ENCODE measurements at regions not wholly inside any gene's neighbourhood (a gene's known extent, or its start where the extent isn't known, plus 50 kb on each side); places are given as distances from the start of the nearest gene placed in this dataset.

DNA sequence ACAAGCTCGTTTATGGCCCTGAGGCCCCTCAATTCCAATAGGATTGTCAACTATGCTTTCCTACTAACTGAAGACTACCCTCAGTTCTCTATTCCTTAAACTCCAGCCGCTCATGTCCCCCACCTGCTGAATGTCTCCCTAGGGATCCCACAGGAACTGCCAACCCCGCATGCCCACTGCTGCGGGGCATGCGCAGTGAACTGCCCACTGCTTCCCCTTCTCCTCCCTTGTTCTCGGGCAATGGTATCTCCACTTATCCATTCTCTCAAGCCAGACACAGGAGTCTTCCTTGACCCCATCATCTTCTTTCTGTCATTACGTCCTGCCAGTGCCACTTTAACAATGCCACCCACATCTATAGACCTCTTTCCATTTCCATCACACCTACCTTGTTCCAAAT lies 90.0 kb downstream of the FGF18 start:
- DNase-seq (ENCODE audit: low read depth), result no peak
- TF ChIP-seq, protein P1, sequence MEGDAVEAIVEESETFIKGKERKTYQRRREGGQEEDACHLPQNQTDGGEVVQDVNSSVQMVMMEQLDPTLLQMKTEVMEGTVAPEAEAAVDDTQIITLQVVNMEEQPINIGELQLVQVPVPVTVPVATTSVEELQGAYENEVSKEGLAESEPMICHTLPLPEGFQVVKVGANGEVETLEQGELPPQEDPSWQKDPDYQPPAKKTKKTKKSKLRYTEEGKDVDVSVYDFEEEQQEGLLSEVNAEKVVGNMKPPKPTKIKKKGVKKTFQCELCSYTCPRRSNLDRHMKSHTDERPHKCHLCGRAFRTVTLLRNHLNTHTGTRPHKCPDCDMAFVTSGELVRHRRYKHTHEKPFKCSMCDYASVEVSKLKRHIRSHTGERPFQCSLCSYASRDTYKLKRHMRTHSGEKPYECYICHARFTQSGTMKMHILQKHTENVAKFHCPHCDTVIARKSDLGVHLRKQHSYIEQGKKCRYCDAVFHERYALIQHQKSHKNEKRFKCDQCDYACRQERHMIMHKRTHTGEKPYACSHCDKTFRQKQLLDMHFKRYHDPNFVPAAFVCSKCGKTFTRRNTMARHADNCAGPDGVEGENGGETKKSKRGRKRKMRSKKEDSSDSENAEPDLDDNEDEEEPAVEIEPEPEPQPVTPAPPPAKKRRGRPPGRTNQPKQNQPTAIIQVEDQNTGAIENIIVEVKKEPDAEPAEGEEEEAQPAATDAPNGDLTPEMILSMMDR (IDR thresholded peaks at IDR 0.05; ENCODE audit: insufficient read depth, low read length), result no peak
- no peak overlapping the region for H3K4me3 ChIP-seq (ENCODE audit: low read depth, low read length)

DNA sequence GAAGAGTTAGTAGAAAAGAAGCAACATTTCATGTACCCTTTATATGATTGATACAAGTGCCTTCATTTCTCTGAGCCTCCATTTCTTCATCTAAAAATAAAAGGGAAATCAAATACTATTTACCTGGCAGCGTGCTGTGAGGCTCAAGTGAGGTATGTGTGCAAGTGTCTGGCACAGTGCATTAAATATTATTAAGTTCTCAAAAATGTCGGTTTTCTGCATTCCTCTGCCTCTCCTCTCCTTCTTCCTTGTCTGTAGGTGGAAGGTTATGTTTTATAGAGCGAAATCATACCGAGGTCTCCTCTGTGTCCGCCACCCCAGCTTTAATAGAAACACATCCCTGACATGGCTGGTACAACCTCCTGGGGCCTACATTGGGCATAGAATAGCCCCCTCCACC lies 93.0 kb downstream of the FGF18 start:
- H3K4me3 ChIP-seq (ENCODE audit: low read depth, low read length), result no peak overlapping the region
- TF ChIP-seq, protein P1 (IDR thresholded peaks at IDR 0.05; ENCODE audit: insufficient read depth, low read length), result no peak
- no peak for DNase-seq (ENCODE audit: low read depth)

DNA sequence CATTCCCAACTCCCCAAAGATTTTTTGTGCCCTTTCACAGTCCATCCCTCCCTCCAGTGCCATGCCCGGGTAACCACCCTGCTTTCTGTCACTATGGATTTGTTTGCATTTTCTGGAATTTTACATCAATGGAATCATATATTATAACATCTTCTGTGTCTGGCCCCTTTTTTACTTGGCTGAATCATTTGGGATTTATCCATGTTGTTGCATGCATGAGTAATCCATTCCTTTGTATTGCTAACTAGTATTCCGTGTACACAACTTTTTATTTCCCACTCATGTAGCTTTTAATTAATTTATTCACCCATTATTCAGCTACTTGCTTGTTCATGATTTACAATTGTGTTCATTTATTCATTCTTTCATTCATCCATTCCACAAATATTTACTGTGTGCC lies 94.1 kb downstream of the FGF18 start:
- DNase-seq (ENCODE audit: low read depth), result peak; percentile 31
- H3K4me3 ChIP-seq (ENCODE audit: low read depth, low read length), result no peak overlapping the region
- TF ChIP-seq, protein P1 (IDR thresholded peaks at IDR 0.05; ENCODE audit: insufficient read depth, low read length), result no peak

DNA sequence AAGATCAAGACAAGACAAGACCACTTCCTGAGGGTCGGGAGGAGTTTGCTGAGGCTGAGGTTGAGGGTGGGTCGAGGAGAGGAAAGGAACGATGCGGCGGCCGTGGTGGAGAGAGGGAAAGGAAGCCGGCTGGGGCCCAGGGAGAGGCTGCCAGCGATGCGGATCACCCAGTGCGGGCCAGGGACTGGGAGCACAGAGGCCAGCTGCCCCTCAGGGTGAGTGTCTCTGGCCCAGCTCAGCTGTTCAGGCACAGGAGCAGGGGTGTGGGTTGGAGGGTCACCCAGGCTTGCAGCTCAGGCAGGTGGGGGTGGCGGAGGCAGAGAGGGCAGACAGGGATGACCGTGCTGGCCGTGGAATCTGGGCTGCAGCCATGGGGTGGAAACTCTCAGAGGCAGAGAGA lies 99.5 kb downstream of the FGF18 start:
- H3K4me3 ChIP-seq (ENCODE audit: low read depth, low read length), result no peak overlapping the region
- TF ChIP-seq, protein P1 (IDR thresholded peaks at IDR 0.05; ENCODE audit: insufficient read depth, low read length), result no peak
- no peak for DNase-seq (ENCODE audit: low read depth)

DNA sequence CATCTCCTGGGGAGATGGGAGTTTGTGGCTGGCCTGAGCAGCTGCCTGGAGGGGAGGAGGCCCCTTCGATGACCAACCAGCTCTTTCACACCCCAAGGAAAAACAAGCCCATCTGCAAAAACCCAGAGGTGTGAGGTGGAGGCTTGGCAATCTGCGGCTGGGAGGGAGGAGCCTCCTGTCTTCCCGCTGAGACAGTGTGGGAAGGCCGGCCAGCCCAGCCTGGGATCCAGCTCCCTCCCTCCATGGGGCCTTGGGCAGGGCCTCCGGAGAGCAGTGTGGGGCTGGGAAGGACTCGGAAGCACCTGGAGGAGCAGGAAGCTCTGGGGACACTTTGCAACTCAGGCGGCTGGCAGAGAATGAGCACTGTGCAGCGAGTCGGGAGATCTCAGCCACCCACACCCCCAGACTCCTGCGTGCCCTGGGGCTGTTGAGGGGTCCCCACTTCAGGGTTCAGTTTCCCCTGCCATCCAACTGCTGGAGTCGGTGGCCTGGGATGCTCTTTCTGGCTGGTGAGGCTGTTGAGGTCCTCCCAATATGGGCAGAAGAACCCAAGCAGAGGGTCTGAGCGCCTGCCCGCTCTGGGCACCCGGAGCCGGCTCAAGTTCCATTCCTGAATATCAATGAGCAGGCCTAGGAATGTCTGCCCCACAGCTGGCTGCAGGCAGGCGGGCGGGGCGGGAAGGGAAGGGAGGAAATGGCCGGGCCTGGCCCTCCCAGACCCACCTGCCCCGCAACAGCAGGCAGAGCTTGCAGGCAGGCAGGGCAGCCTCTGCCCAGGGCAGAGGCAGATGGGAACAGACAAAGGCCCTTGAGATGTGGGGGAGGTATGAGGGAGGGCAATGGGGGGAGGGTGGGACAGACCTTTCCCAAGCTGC lies 101.1 kb downstream of the FGF18 start:
- TF ChIP-seq, protein P1 (IDR thresholded peaks at IDR 0.05; ENCODE audit: insufficient read depth, low read length), result no peak
- H3K4me3 ChIP-seq (ENCODE audit: low read depth, low read length), result no peak overlapping the region
- DNase-seq (ENCODE audit: low read depth), result peak; percentile 32

DNA sequence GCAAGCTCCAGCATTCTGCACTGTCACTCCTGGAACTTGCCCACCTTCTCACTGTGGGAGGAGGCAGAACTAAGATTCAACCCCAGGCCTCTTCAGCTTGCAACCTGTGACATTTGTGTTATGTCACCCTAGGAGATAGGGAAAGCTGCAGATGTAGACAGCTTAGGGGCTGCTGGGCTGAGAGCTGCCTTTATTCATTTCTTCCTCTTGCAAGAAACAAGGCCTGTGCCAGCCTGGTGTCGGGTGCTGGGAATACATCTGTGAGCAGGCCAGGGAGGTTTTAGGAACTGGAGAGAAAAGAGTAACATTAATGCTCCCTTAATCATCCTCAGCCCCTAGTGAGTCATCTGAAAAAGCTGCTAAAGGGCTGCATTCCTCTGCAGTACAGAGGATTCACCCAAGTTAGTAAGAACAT lies 101.8 kb downstream of the FGF18 start:
- H3K4me3 ChIP-seq (ENCODE audit: low read depth, low read length), result no peak overlapping the region
- DNase-seq (ENCODE audit: low read depth), result peak; percentile 95
- TF ChIP-seq, protein P1 (IDR thresholded peaks at IDR 0.05; ENCODE audit: insufficient read depth, low read length), result peak; percentile 58
